Stomach (tissue), 8 donors: ENCODE measurements at regions not wholly inside any gene's neighbourhood (a gene's known extent, or its start where the extent isn't known, plus 50 kb on each side); places are given as distances from the start of the nearest gene placed in this dataset.

Experiments
- DNase-seq, 2 donors: peaks; one replicate each; pipeline versions ENCODE4 v3.0.0 to v3.0.0-alpha.2; 2013 to 2019
- H3K27ac ChIP-seq, 5 donors: fragments of 200-600 bp in 4 of 5; sonication (generic) in 4 of 5; one replicate each; pipeline ENCODE4 v1.5.1; 2013 to 2019; ENCODE audit warnings: mild to moderate bottlenecking in 1 of 5, moderate library complexity in 1 of 5
- H3K27me3 ChIP-seq, 3 donors: fragments of 200-600 bp; sonication (generic); one replicate each; pipeline ENCODE4 v1.5.1; 2017 to 2019; ENCODE audit warnings: mixed run types in 1 of 3
- H3K36me3 ChIP-seq, 4 donors: fragments of 200-600 bp; sonication (generic); 1 replicate in 3 of 4; 2 replicates in 1 of 4; pipeline ENCODE4 v1.5.1; 2016 to 2019
- H3K4me1 ChIP-seq, 4 donors: fragments of 200-600 bp; sonication (generic); one replicate each; pipeline ENCODE4 v1.5.1; 2016 to 2019
- H3K4me3 ChIP-seq, 4 donors: fragments of 200-600 bp; sonication (generic) in 3 of 4; one replicate each; pipeline ENCODE4 v1.5.1; 2016 to 2019; ENCODE audit warnings: mild to moderate bottlenecking in 1 of 4
- H3K9me3 ChIP-seq, 4 donors: fragments of 200-600 bp; sonication (generic); one replicate each; pipeline ENCODE4 v1.5.1; 2016 to 2019
- EP300 ChIP-seq: sonication (generic); formaldehyde crosslinking; IDR thresholded peaks from one replicate; pipeline ENCODE4 v1.6.1; 2017; ENCODE audit warnings: antibody characterized with exemption
- POLR2A ChIP-seq, 4 donors: fragments of 450-650 bp; IDR thresholded peaks; one replicate each; pipeline ENCODE4 v1.6.1; 2016; ENCODE audit warnings: antibody characterized with exemption in 4 of 4, control low read depth in 2 of 4, mild to moderate bottlenecking in 1 of 4, moderate library complexity in 1 of 4
- POLR2AphosphoS5 ChIP-seq, 3 donors: sonication (generic); formaldehyde crosslinking; IDR thresholded peaks; one replicate each; pipeline ENCODE4 v1.6.1; 2016; ENCODE audit warnings: antibody characterized with exemption in 3 of 3
- WGBS, 5 donors: extraction: QIAGEN DNeasy Blood & Tissue Kit in 3 of 5; methylation state at CpG; one replicate each; pipeline versions ENCODE4 v1.1.5 to v1.1.7; 2013 to 2018; 5-methylcytosine and 5-hydroxymethylcytosine counted together
- intact Hi-C: fragments of 100-400 bp; cut with DNase I; formaldehyde crosslinking; loops from one replicate; pipeline ENCODE4 v1.15.1; 2023; ENCODE audit warnings: low total_unique reads
- TF ChIP-seq, protein P1 (sequence below), 7 experiments: fragments of 450-650 bp in 4 of 7; fragments of 200-600 bp in 3 of 7; sonication (generic) in 3 of 7; IDR thresholded peaks; one replicate each; pipeline ENCODE4 v1.5.1; 2016 to 2019; ENCODE audit warnings: antibody characterized with exemption in 7 of 7, control low read depth in 2 of 7, mild to moderate bottlenecking in 1 of 7
- donor health status: healthy with polysubstance abuse.
- donor health status: Bipolar disorder and iron deficiency.
- donor health status: healthy.

DNA sequence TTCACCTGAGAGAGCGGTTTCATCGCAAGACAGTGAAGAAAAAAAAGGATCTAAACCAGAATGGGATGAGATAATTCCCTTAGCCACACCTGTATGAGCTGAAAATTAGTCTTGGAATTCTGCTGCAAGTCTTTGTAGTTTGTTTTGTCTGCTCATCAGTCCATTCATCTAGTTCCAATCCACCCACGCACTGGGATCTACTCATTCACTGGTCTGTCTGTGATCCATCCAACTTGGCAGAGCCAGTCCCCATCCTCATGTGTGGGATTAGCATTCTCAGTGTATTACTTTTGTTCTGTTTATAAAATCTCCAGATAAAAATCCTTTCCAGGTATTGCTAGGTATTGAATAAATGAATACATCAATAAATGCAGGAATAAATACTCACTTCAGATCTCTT, 266.5 kb upstream of the USP24 start:
- DNase-seq = no peak
- no peak for TF ChIP-seq POLR2AphosphoS5 (IDR thresholded peaks at IDR 0.05)
- TF ChIP-seq, protein P1, sequence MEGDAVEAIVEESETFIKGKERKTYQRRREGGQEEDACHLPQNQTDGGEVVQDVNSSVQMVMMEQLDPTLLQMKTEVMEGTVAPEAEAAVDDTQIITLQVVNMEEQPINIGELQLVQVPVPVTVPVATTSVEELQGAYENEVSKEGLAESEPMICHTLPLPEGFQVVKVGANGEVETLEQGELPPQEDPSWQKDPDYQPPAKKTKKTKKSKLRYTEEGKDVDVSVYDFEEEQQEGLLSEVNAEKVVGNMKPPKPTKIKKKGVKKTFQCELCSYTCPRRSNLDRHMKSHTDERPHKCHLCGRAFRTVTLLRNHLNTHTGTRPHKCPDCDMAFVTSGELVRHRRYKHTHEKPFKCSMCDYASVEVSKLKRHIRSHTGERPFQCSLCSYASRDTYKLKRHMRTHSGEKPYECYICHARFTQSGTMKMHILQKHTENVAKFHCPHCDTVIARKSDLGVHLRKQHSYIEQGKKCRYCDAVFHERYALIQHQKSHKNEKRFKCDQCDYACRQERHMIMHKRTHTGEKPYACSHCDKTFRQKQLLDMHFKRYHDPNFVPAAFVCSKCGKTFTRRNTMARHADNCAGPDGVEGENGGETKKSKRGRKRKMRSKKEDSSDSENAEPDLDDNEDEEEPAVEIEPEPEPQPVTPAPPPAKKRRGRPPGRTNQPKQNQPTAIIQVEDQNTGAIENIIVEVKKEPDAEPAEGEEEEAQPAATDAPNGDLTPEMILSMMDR (IDR thresholded peaks at IDR 0.05) = no peak
- no peak for TF ChIP-seq POLR2A (IDR thresholded peaks at IDR 0.05)
- TF ChIP-seq EP300 = no peak
- H3K9me3 ChIP-seq = no peaks in the 10 kb centered on the region
- H3K27me3 ChIP-seq = no peaks in the 10 kb centered on the region
- 89 to 94% (median 92%) methylated on average over 3 of the region's 3 CpGs for WGBS, 5 donors
- H3K4me1 ChIP-seq = peaks cover 0 to 12% (median 0%) of the 10 kb centered on the region in 4 donors
- intact Hi-C loops = no loop called here
- no peaks in the 10 kb centered on the region for H3K36me3 ChIP-seq
- H3K27ac ChIP-seq = no peak overlapping the region
- no peak overlapping the region for H3K4me3 ChIP-seq

GRCh38 chr1:55480029-55480795, 265.0 kb upstream of the USP24 start:
- H3K36me3 ChIP-seq = no peaks in the 10 kb centered on the region
- TF ChIP-seq EP300 (no peak), POLR2A (IDR thresholded peaks at IDR 0.05) (no peak), POLR2AphosphoS5 (IDR thresholded peaks at IDR 0.05) (no peak)
- TF ChIP-seq, protein P1 (IDR thresholded peaks at IDR 0.05) = no peak
- intact Hi-C loops = no loop called here
- no peak for DNase-seq
- peaks cover 0 to 4% (median 0%) of the 10 kb centered on the region in 3 donors for H3K27me3 ChIP-seq
- H3K4me1 ChIP-seq = peaks cover 0 to 17% (median 2%) of the 10 kb centered on the region in 4 donors
- H3K9me3 ChIP-seq = no peaks in the 10 kb centered on the region
- H3K27ac ChIP-seq = no peak overlapping the region
- H3K4me3 ChIP-seq = no peak overlapping the region
- 28 to 47% (median 33%) methylated on average over 2 of the region's 2 CpGs for WGBS, 5 donors

DNA sequence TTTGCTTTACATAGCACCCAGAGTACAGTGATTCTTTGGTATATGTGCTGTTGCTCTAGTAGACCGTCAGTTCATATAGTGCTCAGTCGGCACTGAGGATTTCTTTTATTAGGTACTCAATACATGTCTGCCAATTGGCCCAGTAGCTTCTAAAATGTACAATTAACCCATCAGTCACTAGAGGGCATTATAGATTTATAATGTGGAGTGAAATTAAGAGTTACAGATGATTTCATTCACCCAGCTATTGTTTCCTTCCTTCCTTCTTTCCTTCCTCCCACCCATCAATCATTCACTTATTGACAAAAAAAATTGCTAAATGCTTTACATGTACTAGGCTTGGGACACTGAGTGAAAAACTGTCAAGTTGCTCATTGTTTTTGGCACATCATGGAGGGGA, 263.6 kb upstream of the USP24 start:
- H3K36me3 ChIP-seq = no peaks in the 10 kb centered on the region
- H3K27me3 ChIP-seq = peaks cover 0 to 4% (median 0%) of the 10 kb centered on the region in 3 donors
- no peak overlapping the region for H3K27ac ChIP-seq
- intact Hi-C loops = no loop called here
- H3K4me1 ChIP-seq = peaks cover 0 to 17% (median 2%) of the 10 kb centered on the region in 4 donors
- TF ChIP-seq POLR2A (IDR thresholded peaks at IDR 0.05) (no peak), POLR2AphosphoS5 (IDR thresholded peaks at IDR 0.05) (no peak), EP300 (no peak)
- TF ChIP-seq, protein P1 (IDR thresholded peaks at IDR 0.05) = no peak
- WGBS, 5 donors = 72 to 83% (median 78%) methylated on average over 2 of the region's 2 CpGs
- no peak overlapping the region for H3K4me3 ChIP-seq
- peak in 1 of 2 donors; percentile 12 for DNase-seq
- H3K9me3 ChIP-seq = no peaks in the 10 kb centered on the region

GRCh38 chr1:55477953-55478352, 262.8 kb upstream of the USP24 start:
- TF ChIP-seq POLR2A (IDR thresholded peaks at IDR 0.05) (no peak), POLR2AphosphoS5 (IDR thresholded peaks at IDR 0.05) (no peak), EP300 (no peak)
- TF ChIP-seq, protein P1 (IDR thresholded peaks at IDR 0.05) = no peak
- 91 to 98% (median 93%) methylated on average over 4 of the region's 4 CpGs for WGBS, 5 donors
- intact Hi-C loops = no loop called here

More at GRCh38 chr1:55477953-55478352, 262.8 kb upstream of the USP24 start:
- Histone ChIP-seq H3K27me3 (peaks cover 0 to 4% (median 0%) of the 10 kb centered on the region in 3 donors), H3K36me3 (no peaks in the 10 kb centered on the region), H3K9me3 (no peaks in the 10 kb centered on the region), H3K27ac (no peak overlapping the region), H3K4me3 (no peak overlapping the region), H3K4me1 (peaks cover 0 to 17% (median 2%) of the 10 kb centered on the region in 4 donors)
- DNase-seq = no peak
